Loucy (cell line): ENCODE measurements at regions not wholly inside any gene's neighbourhood (a gene's known extent, or its start where the extent isn't known, plus 50 kb on each side); places are given as distances from the start of the nearest gene placed in this dataset.

Experiments used
- CTCF ChIP-seq: fragments of 200-600 bp; sonication (generic); conservative IDR thresholded peaks from 2 replicates; pipeline ENCODE4 v1.5.1; 2014; ENCODE audit warnings: mild to moderate bottlenecking, antibody characterized with exemption, low read length
- EZH2phosphoT487 ChIP-seq: fragments of 200-600 bp; IDR thresholded peaks from 2 replicates; pipeline ENCODE4 v1.6.1; 2018; ENCODE audit warnings: antibody characterized with exemption, mild to moderate bottlenecking, moderate library complexity, borderline replicate concordance

DNA sequence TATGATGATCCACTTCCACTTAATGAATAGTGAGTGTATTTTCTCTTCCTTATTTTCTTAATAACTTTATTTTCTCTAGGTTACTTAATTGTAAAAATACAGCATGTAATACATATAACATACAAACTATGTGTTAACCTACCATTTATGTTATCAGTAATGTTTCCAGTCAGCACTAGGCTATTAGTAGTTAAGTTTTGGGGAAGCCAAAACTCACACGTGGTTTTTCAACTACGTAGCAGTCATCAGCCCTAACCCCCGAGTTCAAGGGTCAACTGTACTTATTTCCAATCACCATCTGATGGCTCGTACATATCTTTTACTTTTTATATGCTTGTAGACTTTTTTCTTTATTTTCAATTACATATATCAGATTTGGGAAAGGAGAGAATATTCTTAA is 95.7 kb downstream of the TNFSF13B start:
- TF ChIP-seq CTCF = no peak
- TF ChIP-seq EZH2phosphoT487 = no peak
